ENCODE measurements at regions not wholly inside any gene's neighbourhood (a gene's known extent, or its start where the extent isn't known, plus 50 kb on each side); places are given as distances from the start of the nearest gene placed in this dataset.

- TF ChIP-seq, protein P1, sequence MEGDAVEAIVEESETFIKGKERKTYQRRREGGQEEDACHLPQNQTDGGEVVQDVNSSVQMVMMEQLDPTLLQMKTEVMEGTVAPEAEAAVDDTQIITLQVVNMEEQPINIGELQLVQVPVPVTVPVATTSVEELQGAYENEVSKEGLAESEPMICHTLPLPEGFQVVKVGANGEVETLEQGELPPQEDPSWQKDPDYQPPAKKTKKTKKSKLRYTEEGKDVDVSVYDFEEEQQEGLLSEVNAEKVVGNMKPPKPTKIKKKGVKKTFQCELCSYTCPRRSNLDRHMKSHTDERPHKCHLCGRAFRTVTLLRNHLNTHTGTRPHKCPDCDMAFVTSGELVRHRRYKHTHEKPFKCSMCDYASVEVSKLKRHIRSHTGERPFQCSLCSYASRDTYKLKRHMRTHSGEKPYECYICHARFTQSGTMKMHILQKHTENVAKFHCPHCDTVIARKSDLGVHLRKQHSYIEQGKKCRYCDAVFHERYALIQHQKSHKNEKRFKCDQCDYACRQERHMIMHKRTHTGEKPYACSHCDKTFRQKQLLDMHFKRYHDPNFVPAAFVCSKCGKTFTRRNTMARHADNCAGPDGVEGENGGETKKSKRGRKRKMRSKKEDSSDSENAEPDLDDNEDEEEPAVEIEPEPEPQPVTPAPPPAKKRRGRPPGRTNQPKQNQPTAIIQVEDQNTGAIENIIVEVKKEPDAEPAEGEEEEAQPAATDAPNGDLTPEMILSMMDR (IDR thresholded peaks at IDR 0.05), result no peak
- no peak for TF ChIP-seq POLR2A (IDR thresholded peaks at IDR 0.05)
These were observed 54.4 kb upstream of the RNF182 start for GRCh38 chr6:13870214-13870830.

Data from lower leg skin (tissue), 3 donors.